Activated CD8-positive, alpha-beta memory T cell treated with anti-CD3 and anti-CD28 coated beads, Interleukin-2, amount 50 U/mL, for 1 hour (primary cell): ENCODE measurements at regions not wholly inside any gene's neighbourhood (a gene's known extent, or its start where the extent isn't known, plus 50 kb on each side); places are given as distances from the start of the nearest gene placed in this dataset.
"Not testable (repeated sequence)": the region's sequence is repeated elsewhere in the genome, so short reads cannot be mapped to it uniquely, and the experiment has no call there.

Experiments used
- DNase-seq: peaks from one replicate; pipeline ENCODE4 v3.0.0-alpha.2; 2020; ENCODE audit errors: extremely low read depth

GRCh38 chr18:38883111-38883510 lies 1317.5 kb upstream of the CELF4 start:
- no peak for DNase-seq

DNA sequence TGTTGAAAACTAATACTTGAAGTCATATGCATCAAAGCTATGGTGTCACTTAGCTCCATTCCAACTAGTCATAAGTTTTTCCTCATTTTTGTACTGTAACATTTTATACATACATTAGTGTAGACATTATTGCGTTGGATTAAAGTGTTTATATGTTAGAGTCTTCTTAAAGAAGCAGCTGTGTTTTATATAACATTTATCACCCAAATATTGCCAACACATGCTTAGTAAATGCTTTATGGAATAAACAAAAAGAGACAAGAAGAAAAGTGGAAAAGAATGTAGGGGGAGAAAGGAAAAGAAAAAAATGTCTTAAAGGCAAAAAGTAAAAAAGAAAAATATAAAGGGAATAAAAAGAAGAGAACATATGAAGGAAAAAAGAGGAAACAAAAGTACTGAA lies 1314.3 kb upstream of the CELF4 start:
- no peak for DNase-seq

GRCh38 chr18:38872342-38872741 lies 1306.7 kb upstream of the CELF4 start:
- DNase-seq = no peak

DNA sequence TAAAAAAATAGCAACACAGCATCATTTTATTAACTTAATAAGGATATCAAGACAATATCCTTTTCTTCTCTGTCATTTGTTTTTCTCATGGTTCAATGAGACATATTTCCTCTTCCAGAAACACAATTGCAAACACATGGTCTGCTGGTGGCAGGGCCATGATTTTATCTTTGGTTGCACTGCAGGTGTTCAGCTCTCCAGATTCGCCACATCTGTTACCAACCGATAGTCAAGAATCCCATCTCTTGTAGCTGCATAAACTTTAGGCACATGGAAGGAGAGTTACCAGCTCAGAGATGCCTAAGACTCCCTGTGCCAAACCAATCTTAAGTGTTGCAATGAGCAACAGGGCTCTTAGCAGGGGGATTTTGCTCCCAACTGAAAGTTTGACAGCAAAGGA lies 1303.2 kb upstream of the CELF4 start:
- no peak for DNase-seq

- no peak for DNase-seq
Measured at GRCh38 chr18:38867680-38868079, 1302.1 kb upstream of the CELF4 start.

GRCh38 chr18:38851526-38851925 lies 1285.9 kb upstream of the CELF4 start:
- DNase-seq = no peak

DNA sequence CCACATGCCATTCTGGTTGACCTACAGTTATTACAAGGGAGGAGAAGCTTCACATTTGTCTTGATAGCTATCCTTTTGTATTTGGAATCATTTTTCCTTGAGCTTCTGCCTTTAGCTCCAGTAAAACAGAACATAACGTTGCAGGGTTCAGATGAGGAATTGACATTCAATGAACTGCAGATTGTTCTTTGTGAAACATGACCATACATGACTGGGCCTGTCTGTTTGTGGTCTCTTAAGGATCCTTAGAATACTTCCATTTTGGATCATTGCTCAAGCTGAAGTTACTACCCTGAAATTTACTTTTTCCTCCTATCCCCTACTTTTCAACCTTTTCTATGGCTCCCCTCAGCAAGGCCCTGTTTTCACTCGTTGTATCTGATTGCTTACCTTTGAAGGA lies 1281.7 kb upstream of the CELF4 start:
- DNase-seq = no peak

- DNase-seq = no peak
Measured at GRCh38 chr18:38843291-38843690, 1277.7 kb upstream of the CELF4 start.

- DNase-seq = no peak
Measured at GRCh38 chr18:38826247-38826646, 1260.6 kb upstream of the CELF4 start.

DNA sequence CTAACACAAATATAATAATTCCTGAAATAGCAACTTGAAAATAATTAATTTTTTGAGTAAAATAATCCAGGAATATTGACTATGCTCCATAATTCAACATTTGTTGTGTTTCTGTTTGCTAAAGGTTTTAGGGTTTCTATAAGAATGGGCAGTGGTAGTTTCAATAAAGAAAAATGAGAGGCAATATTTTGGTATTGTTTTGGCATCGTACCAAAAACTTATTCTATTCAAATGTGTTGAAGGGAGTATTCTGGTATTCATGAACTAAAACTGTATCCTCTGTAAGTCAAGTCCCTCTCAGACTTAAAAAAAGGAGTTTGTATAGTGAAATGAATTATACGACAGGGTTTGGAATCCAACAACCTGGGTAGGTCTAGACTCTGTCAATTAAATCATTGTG lies 1245.6 kb upstream of the CELF4 start:
- DNase-seq = no peak

GRCh38 chr18:38810789-38811188 lies 1245.2 kb upstream of the CELF4 start:
- DNase-seq = no peak

DNA sequence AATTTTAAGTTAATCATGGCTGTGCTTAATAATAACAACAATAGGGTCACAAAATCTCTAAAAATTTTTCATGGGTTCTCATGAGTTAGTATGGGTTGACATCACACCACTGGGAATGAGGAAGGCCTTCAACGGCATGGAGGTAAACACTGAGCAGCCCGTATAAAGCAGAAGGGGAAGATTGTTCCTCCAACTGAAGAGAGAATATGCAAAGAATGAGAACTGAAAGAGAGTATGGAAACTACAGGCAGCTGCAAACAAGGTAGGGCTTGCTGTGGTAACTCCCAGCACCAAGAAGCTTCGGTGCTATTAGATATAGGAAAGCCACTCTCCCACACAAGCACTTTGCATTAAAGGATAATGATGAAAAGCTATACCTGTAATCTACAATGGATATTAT lies 1242.3 kb upstream of the CELF4 start:
- no peak for DNase-seq

GRCh38 chr18:38805256-38805655 lies 1239.7 kb upstream of the CELF4 start:
- no peak for DNase-seq

GRCh38 chr18:38801640-38802039 lies 1236.0 kb upstream of the CELF4 start:
- DNase-seq = no peak

DNA sequence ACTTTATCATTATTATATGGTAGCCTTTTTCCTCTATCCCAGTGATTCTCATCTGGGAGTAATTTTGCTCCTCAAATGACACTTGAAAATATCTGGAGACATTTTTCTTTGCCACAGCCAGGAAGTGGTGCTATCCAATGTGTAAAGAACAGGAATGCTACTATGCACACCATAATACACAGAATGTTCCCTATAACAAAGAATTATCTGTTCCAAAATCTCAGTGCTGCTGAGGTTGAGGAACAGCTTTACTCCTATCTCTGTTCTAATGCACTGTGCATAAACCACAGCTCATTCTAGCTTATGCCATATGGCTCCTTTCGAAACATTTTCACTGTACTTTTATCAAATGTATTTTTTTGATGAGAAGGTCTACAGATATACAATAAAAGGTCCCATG lies 1231.2 kb upstream of the CELF4 start:
- DNase-seq = no peak

GRCh38 chr18:38792731-38793130 lies 1227.1 kb upstream of the CELF4 start:
- no peak for DNase-seq

DNA sequence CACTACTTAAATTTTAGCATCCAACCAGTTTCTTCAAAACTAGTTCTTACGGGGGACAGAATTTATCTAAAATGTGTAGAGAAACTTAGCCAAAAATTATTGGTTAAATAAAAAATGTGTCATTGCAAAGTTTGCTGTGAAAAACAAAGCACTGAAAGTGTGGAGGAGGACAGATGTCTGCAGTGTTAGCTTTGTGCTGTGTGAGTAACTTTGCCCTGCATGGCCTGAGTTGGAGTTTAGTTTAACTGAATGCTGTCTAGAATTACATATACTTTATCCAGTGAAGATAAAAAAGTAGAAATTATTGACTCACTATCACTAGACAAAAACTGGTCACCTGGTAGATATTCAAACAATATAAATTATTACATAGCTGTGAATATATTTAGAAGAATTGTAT lies 1225.2 kb upstream of the CELF4 start:
- no peak for DNase-seq

DNA sequence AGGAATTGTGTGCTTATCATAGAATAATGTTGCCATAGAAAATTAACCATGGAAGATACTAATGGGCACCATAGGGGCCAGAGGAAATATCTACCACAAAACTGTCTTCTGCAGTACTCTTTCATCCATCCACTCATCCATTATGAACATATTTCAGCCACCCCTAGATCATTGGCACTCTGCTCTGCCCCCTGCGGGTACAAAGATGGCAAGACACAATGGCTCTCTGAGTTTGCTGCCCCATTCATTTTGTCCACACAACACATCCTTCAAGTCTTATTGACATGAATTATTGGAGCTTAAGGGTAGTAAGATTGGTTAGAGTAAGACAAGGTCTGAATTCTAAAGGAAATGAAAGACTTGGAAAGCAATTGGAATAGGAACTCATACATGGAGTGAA lies 1224.7 kb upstream of the CELF4 start:
- no peak for DNase-seq

DNA sequence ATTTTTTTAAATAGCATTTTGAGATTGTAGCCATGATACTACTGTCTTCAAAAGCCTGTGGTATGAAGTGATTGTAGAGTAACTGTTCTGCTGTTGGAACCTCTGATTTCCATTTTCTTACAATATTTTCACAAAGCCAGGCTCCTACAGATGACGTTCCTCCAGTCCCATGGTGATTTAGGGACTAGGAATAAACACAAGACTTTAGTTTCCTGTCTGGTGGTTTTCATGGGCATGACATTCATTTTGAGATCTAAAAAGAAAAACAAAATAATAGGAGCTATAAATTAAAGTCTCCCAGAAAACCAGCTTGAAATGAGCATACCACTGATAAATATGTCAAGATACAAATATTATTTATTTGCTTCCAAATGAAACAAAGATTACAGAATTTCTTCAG lies 1223.5 kb upstream of the CELF4 start:
- no peak for DNase-seq

DNA sequence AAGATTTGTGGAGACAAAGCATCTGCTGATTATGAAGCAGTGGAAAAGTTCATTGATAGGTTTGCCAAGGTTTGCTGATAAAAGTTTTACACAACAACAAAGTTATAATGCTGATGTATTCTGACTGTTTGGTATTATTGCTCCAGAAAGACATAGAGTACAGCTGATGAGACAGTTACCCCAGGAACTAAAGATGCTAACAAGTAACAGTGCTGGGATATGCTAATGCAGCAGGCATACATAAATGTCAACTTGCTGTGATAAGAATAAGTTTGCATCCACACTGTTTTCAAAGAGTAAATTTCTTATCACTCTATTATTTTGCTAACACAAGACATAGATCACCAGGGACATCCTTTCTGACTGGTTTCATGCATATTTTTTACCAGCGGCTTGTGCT lies 1221.3 kb upstream of the CELF4 start:
- no peak for DNase-seq

DNA sequence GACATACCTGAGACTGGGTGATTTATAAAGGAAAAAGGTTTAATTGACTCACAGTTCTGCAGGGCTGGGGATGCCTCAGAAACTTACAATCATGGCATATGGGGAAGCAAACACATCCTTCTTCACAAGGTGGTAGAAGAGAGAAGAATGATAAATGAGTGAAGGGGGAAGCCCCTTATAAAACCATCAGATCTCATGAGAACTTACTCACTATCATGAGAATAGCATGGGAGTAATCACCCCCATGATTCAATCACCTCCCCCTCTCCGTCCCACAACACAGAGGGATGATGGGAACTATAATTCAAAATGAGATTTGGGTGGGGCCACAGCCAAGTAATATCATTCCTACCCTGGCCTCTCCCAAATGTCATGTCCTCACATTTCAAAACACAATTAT lies 1206.0 kb upstream of the CELF4 start:
- not testable (repeated sequence) for DNase-seq

DNA sequence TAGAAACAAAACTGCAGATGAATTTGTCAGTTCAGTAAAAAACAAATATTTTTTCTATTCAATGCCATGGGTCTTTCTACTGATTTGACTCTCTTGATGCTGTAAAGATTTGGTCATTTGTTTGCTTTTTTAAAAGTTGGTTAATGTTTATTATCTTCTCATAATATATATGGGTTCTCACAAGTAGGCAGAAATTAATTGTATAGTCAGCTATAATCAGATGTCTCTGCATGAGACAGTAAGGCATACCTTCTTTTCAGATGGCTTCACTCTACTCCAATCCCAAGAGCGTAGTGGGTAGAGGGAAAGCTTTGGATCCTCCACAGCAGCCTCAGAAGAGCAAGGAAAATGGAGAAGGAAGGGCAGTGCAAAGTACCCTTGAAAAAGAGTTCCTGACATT lies 1202.9 kb upstream of the CELF4 start:
- no peak for DNase-seq

- DNase-seq = no peak
Measured at GRCh38 chr18:38759457-38759856, 1193.9 kb upstream of the CELF4 start.

- no peak for DNase-seq
Measured at GRCh38 chr18:38756436-38756835, 1190.8 kb upstream of the CELF4 start.

- no peak for DNase-seq
Measured at GRCh38 chr18:38752430-38752829, 1186.8 kb upstream of the CELF4 start.
